Effector memory CD4-positive, alpha-beta T cell (primary cell): ENCODE measurements at regions not wholly inside any gene's neighbourhood (a gene's known extent, or its start where the extent isn't known, plus 50 kb on each side); places are given as distances from the start of the nearest gene placed in this dataset.

Experiments
- DNase-seq, 3 donors: peaks; one replicate each; pipeline ENCODE4 v3.0.0-alpha.2; 2020
- H3K27ac ChIP-seq: 2 replicates; pipeline ENCODE4 v1.7.0; 2013; ENCODE audit warnings: mild to moderate bottlenecking, low read length, moderate library complexity; ENCODE audit not compliant: insufficient read depth, poor library complexity, severe bottlenecking
- H3K27me3 ChIP-seq: replicated peaks from 2 replicates; pipeline ENCODE4 v1.7.0; 2013; ENCODE audit warnings: mild to moderate bottlenecking, low read length; ENCODE audit not compliant: insufficient read depth, control insufficient read depth, poor library complexity, severe bottlenecking
- H3K36me3 ChIP-seq: 2 replicates; pipeline ENCODE4 v1.7.0; 2013; ENCODE audit warnings: mild to moderate bottlenecking, low read length, moderate library complexity; ENCODE audit not compliant: control insufficient read depth, insufficient read depth
- H3K4me1 ChIP-seq: 2 replicates; pipeline ENCODE4 v1.7.0; 2013; ENCODE audit warnings: low read length, mild to moderate bottlenecking; ENCODE audit not compliant: control insufficient read depth, insufficient read depth, poor library complexity, severe bottlenecking
- H3K4me3 ChIP-seq: 2 replicates; pipeline ENCODE4 v1.7.0; 2013; ENCODE audit warnings: low read length, low read depth, mild to moderate bottlenecking; ENCODE audit not compliant: insufficient read depth, poor library complexity, severe bottlenecking
- H3K9me3 ChIP-seq: 2 replicates; pipeline ENCODE4 v1.7.0; 2013; ENCODE audit warnings: mild to moderate bottlenecking, low read length, moderate library complexity; ENCODE audit not compliant: control insufficient read depth

- no peaks in the 10 kb centered on the region for H3K4me1 ChIP-seq
- H3K36me3 ChIP-seq: no peaks in the 10 kb centered on the region
- DNase-seq: no peak
- no peaks in the 10 kb centered on the region for H3K9me3 ChIP-seq
- H3K4me3 ChIP-seq: no peak overlapping the region
- H3K27me3 ChIP-seq: no peaks in the 10 kb centered on the region
- H3K27ac ChIP-seq: no peak overlapping the region
Measured at GRCh38 chr2:71811157-71811556, 336.5 kb downstream of the CYP26B1 start.

GRCh38 chr2:71807581-71808451 lies 339.8 kb downstream of the CYP26B1 start:
- Histone ChIP-seq H3K27me3 (no peaks in the 10 kb centered on the region), H3K36me3 (no peaks in the 10 kb centered on the region), H3K4me1 (no peaks in the 10 kb centered on the region), H3K9me3 (no peaks in the 10 kb centered on the region), H3K4me3 (no peak overlapping the region), H3K27ac (no peak overlapping the region)
- no peak for DNase-seq

GRCh38 chr2:71806432-71806831 lies 341.2 kb downstream of the CYP26B1 start:
- H3K9me3 ChIP-seq: no peaks in the 10 kb centered on the region
- no peaks in the 10 kb centered on the region for H3K27me3 ChIP-seq
- no peaks in the 10 kb centered on the region for H3K36me3 ChIP-seq
- H3K27ac ChIP-seq: no peak overlapping the region
- DNase-seq: no peak
- H3K4me3 ChIP-seq: no peak overlapping the region
- no peaks in the 10 kb centered on the region for H3K4me1 ChIP-seq

GRCh38 chr2:71804281-71804751 lies 343.3 kb downstream of the CYP26B1 start:
- H3K4me3 ChIP-seq: no peak overlapping the region
- H3K9me3 ChIP-seq: no peaks in the 10 kb centered on the region

GRCh38 chr2:71803398-71803797 lies 344.3 kb downstream of the CYP26B1 start:
- Histone ChIP-seq H3K27ac (no peak overlapping the region), H3K36me3 (no peaks in the 10 kb centered on the region), H3K4me3 (no peak overlapping the region), H3K4me1 (no peaks in the 10 kb centered on the region), H3K9me3 (no peaks in the 10 kb centered on the region), H3K27me3 (no peaks in the 10 kb centered on the region)
- DNase-seq: no peak

More at GRCh38 chr2:71804281-71804751, 343.3 kb downstream of the CYP26B1 start:
- no peak overlapping the region for H3K27ac ChIP-seq
- H3K4me1 ChIP-seq: no peaks in the 10 kb centered on the region
- H3K36me3 ChIP-seq: no peaks in the 10 kb centered on the region
- DNase-seq: no peak
- no peaks in the 10 kb centered on the region for H3K27me3 ChIP-seq

- no peaks in the 10 kb centered on the region for H3K27me3 ChIP-seq
- no peaks in the 10 kb centered on the region for H3K9me3 ChIP-seq
- no peak overlapping the region for H3K27ac ChIP-seq
- no peaks in the 10 kb centered on the region for H3K36me3 ChIP-seq
- no peak for DNase-seq
- no peaks in the 10 kb centered on the region for H3K4me1 ChIP-seq
- no peak overlapping the region for H3K4me3 ChIP-seq
Measured at GRCh38 chr2:71802556-71802955, 345.1 kb downstream of the CYP26B1 start.

GRCh38 chr2:71801969-71802368 lies 345.7 kb downstream of the CYP26B1 start:
- H3K36me3 ChIP-seq: no peaks in the 10 kb centered on the region
- no peak overlapping the region for H3K27ac ChIP-seq
- H3K27me3 ChIP-seq: no peaks in the 10 kb centered on the region
- H3K4me1 ChIP-seq: no peaks in the 10 kb centered on the region
- no peaks in the 10 kb centered on the region for H3K9me3 ChIP-seq
- no peak for DNase-seq
- no peak overlapping the region for H3K4me3 ChIP-seq

- Histone ChIP-seq H3K27ac (no peak overlapping the region), H3K4me3 (no peak overlapping the region), H3K4me1 (no peaks in the 10 kb centered on the region), H3K27me3 (no peaks in the 10 kb centered on the region), H3K9me3 (no peaks in the 10 kb centered on the region), H3K36me3 (no peaks in the 10 kb centered on the region)
- DNase-seq: no peak
Measured at GRCh38 chr2:71801556-71801955, 346.1 kb downstream of the CYP26B1 start.

GRCh38 chr2:71800851-71801250 lies 346.8 kb downstream of the CYP26B1 start:
- Histone ChIP-seq H3K27ac (no peak overlapping the region), H3K9me3 (no peaks in the 10 kb centered on the region), H3K36me3 (no peaks in the 10 kb centered on the region), H3K4me1 (no peaks in the 10 kb centered on the region), H3K27me3 (no peaks in the 10 kb centered on the region), H3K4me3 (no peak overlapping the region)
- no peak for DNase-seq

- Histone ChIP-seq H3K36me3 (no peaks in the 10 kb centered on the region), H3K27me3 (no peaks in the 10 kb centered on the region), H3K4me1 (no peaks in the 10 kb centered on the region), H3K27ac (no peak overlapping the region), H3K4me3 (no peak overlapping the region), H3K9me3 (no peaks in the 10 kb centered on the region)
- DNase-seq: no peak
Measured at GRCh38 chr2:71800106-71800809, 346.9 kb downstream of the DYSF start.
